Retinal pigment epithelial cell (primary cell): ENCODE measurements at regions not wholly inside any gene's neighbourhood (a gene's known extent, or its start where the extent isn't known, plus 50 kb on each side); places are given as distances from the start of the nearest gene placed in this dataset.

Source experiments
- DNase-seq: peaks from one replicate; pipeline ENCODE4 v3.0.0-alpha.2; 2010; ENCODE audit warnings: low read depth
- H3K4me3 ChIP-seq: 2 replicates; pipeline ENCODE4 v1.5.1; 2011; ENCODE audit warnings: mild to moderate bottlenecking, low read length, control low read depth, moderate library complexity
- CTCF ChIP-seq: conservative IDR thresholded peaks from 2 replicates; pipeline ENCODE4 v1.5.1; 2011; ENCODE audit warnings: low read depth, low read length, control low read depth, inconsistent platforms

DNA sequence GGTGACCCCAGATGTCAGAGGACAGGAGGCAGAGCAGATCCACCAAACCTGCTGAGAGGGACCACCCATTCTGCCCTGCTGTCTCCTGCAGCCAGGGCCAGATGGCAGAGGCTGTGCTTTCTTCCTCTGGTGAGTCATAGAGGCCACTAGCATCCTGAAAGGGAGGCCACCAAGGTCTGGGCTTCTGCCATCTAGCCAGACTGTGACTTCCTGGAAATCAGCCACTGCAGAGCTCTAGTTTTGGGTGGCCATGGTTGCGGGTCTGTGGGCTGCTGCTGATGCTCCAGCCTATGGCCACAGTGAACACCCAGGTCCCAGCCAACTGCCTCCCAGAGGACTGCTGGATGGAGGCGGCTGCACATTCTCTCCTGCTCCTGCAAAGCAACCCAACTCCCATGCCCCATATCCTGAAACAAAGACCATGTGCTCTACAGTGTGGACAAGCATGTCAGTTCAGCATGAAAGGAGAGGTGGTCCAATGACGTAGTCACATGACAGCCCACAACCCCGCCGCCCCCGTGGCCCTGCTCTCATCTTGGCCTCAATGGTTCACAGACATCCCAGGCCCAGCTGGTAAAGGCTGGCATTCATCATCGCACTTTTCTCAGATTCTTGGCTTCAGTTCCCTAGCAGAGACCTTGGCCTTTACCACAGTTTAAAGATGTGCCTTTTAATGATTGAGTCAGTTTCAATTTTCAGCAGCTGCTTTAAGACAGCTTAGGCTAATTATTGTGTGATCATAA is 73.9 kb upstream of the CXCL12 start:
- H3K4me3 ChIP-seq = no peak overlapping the region
- DNase-seq = no peak
- TF ChIP-seq CTCF = no peak

DNA sequence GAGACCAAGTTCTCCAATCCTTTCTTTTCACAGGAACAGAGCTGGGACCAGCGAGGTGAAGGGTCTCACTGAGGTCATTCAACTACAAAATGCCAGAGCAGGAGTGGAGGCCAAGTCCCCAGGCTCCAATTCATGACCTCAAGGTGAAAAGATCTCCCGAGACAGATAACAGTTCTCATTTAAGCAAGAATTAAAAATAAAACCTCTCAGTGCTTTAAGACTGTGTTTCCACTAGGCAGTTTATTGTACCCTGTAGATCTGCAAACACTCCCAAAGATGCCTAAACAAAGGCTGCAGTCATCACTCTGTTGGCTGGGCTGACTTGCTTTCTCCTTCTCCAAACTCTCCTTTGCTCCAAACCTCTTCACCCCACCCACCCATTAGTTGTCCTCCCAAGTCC is 74.8 kb upstream of the CXCL12 start:
- H3K4me3 ChIP-seq = no peak overlapping the region
- no peak for DNase-seq
- TF ChIP-seq CTCF = no peak

GRCh38 chr10:44460416-44460815 is 75.5 kb upstream of the CXCL12 start:
- no peak for DNase-seq
- H3K4me3 ChIP-seq = no peak overlapping the region
- TF ChIP-seq CTCF = no peak

DNA sequence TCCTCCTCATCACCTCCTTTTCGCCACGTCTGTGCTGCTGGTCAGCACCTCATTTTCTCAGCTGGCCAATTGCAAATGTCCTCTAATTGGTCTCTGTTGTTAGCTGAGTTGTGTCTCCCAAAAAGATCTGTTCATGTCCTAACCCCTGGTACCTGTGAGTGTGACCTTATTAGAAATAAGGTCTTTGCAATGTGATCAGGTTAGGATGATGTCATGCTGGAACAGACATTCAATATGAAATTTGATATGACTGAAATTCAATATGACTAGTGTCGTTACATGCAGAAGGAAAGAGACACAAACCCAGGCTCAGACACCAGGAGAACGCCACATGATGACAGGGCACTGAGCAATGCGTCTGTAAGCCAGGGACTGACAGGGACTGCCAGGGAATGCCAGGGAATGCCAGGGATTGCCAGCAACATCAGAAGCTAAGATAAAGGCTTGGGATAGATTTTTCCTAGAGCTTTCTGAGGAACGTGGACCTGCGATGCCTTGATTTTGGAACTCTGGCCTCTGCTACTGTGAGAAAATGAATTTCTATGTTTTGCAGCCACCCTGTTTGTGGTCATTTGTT is 77.5 kb upstream of the CXCL12 start:
- no peak overlapping the region for H3K4me3 ChIP-seq
- TF ChIP-seq CTCF = no peak
- DNase-seq = no peak

GRCh38 chr10:44463511-44464121 is 78.7 kb upstream of the CXCL12 start:
- no peak overlapping the region for H3K4me3 ChIP-seq
- TF ChIP-seq CTCF = no peak
- no peak for DNase-seq

GRCh38 chr10:44464503-44464902 is 79.6 kb upstream of the CXCL12 start:
- no peak for TF ChIP-seq CTCF
- H3K4me3 ChIP-seq = no peak overlapping the region

More at GRCh38 chr10:44464503-44464902, 79.6 kb upstream of the CXCL12 start:
- no peak for DNase-seq
